HK-2 (cell line): ENCODE measurements at regions not wholly inside any gene's neighbourhood (a gene's known extent, or its start where the extent isn't known, plus 50 kb on each side); places are given as distances from the start of the nearest gene placed in this dataset.
A peak's percentile ranks its signal among the peaks of the same experiment; 100 is the strongest.

Experiments
- DNase-seq: peaks from one replicate; pipeline ENCODE4 v3.0.0-alpha.2; 2018; ENCODE audit not compliant: unreplicated experiment

GRCh38 chr3:11089931-11090330 is 64.4 kb upstream of the HRH1 start:
- DNase-seq, result no peak

- no peak for DNase-seq
These were observed 63.7 kb upstream of the HRH1 start for GRCh38 chr3:11090551-11090950.

GRCh38 chr3:11091088-11091590 is 63.2 kb upstream of the HRH1 start:
- DNase-seq, result no peak

- no peak for DNase-seq
These were observed 62.5 kb upstream of the HRH1 start for GRCh38 chr3:11091791-11092190.

- no peak for DNase-seq
These were observed 60.4 kb upstream of the HRH1 start for GRCh38 chr3:11093823-11094340.

GRCh38 chr3:11095932-11096265 is 58.4 kb upstream of the HRH1 start:
- peak; percentile 10 for DNase-seq

- peak; percentile 81 for DNase-seq
These were observed 57.8 kb upstream of the HRH1 start for GRCh38 chr3:11096266-11097139.

GRCh38 chr3:11099306-11099705 is 55.0 kb upstream of the HRH1 start:
- DNase-seq, result no peak
